Esophagus squamous epithelium (tissue), 5 donors: ENCODE measurements at regions not wholly inside any gene's neighbourhood (a gene's known extent, or its start where the extent isn't known, plus 50 kb on each side); places are given as distances from the start of the nearest gene placed in this dataset.

ENCODE experiments used
- DNase-seq: peaks from one replicate; lab custom pipeline; 2025; lab: John Stamatoyannopoulos, UW
- H3K27ac ChIP-seq, 4 donors: fragments of 200-600 bp; sonication (generic); one replicate each; pipeline ENCODE4 v1.5.1; 2016 to 2019; ENCODE audit warnings: mild to moderate bottlenecking in 1 of 4
- H3K27me3 ChIP-seq, 4 donors: fragments of 200-600 bp; sonication (generic); 1 replicate in 3 of 4; 2 replicates in 1 of 4; pipeline versions ENCODE4 v1.5.1 to v1.6.0; 2017 to 2021; ENCODE audit warnings: antibody characterized with exemption in 1 of 4
- H3K36me3 ChIP-seq, 3 donors: fragments of 200-600 bp; sonication (generic); one replicate each; pipeline ENCODE4 v1.5.1; 2016 to 2019
- H3K4me1 ChIP-seq, 3 donors: fragments of 200-600 bp; sonication (generic); one replicate each; pipeline ENCODE4 v1.5.1; 2017 to 2019
- H3K4me3 ChIP-seq, 4 donors: fragments of 200-600 bp; sonication (generic); 1 replicate in 3 of 4; 2 replicates in 1 of 4; pipeline ENCODE4 v1.5.1; 2016 to 2019; ENCODE audit warnings: mild to moderate bottlenecking in 2 of 4, moderate library complexity in 1 of 4
- H3K9me3 ChIP-seq, 3 donors: fragments of 200-600 bp; sonication (generic); one replicate each; pipeline ENCODE4 v1.5.1; 2016 to 2019
- CTCF ChIP-seq, 6 experiments: fragments of 450-650 bp in 4 of 6; fragments of 200-600 bp in 2 of 6; sonication (generic) in 2 of 6; IDR thresholded peaks; one replicate each; pipeline ENCODE4 v1.5.1; 2016 to 2019; ENCODE audit warnings: antibody characterized with exemption in 6 of 6, mild to moderate bottlenecking in 4 of 6, moderate library complexity in 4 of 6
- POLR2A ChIP-seq, 4 donors: fragments of 450-650 bp; IDR thresholded peaks; one replicate each; pipeline ENCODE4 v1.6.1; 2017; ENCODE audit warnings: antibody characterized with exemption in 4 of 4, mild to moderate bottlenecking in 4 of 4, moderate library complexity in 3 of 4
- WGBS, 2 donors: methylation state at CpG; one replicate each; pipeline ENCODE4 v1.1.5; 2018; 5-methylcytosine and 5-hydroxymethylcytosine counted together
- intact Hi-C: fragments of 100-400 bp; cut with DNase I; formaldehyde crosslinking; loops from one replicate; pipeline ENCODE4 v1.15.0; 2022
- donor health status: DM: yes; HTN: yes; CAD: no.

- 49 to 56% methylated on average over 12 of the region's 12 CpGs for WGBS, 2 donors
- intact Hi-C loops = no loop called here
- Histone ChIP-seq H3K27me3 (peaks cover 0 to 83% (median 4%) of the 10 kb centered on the region in 4 donors), H3K4me3 (no peak overlapping the region), H3K27ac (no peak overlapping the region), H3K4me1 (peaks cover 0 to 4% (median 0%) of the 10 kb centered on the region in 3 donors), H3K36me3 (no peaks in the 10 kb centered on the region), H3K9me3 (no peaks in the 10 kb centered on the region)
- DNase-seq = no peak
- TF ChIP-seq POLR2A (IDR thresholded peaks at IDR 0.05) = no peak
Observed at GRCh38 chr17:34413443-34414119, 50.5 kb upstream of the CCL1 start.

- Histone ChIP-seq H3K4me1 (peaks cover 0 to 4% (median 0%) of the 10 kb centered on the region in 3 donors), H3K27ac (no peak overlapping the region), H3K36me3 (no peaks in the 10 kb centered on the region), H3K4me3 (no peak overlapping the region), H3K9me3 (no peaks in the 10 kb centered on the region), H3K27me3 (peaks cover 0 to 85% (median 4%) of the 10 kb centered on the region in 4 donors)
- WGBS, 2 donors = 54 to 66% methylated on average over 3 of the region's 3 CpGs
- intact Hi-C loops = no loop called here
- no peak for DNase-seq
- TF ChIP-seq CTCF (IDR thresholded peaks at IDR 0.05) (no peak), POLR2A (IDR thresholded peaks at IDR 0.05) (no peak)
Observed at GRCh38 chr17:34412965-34413441, 50.0 kb upstream of the CCL1 start.
